IPS-18c (cell line): ENCODE measurements at regions not wholly inside any gene's neighbourhood (a gene's known extent, or its start where the extent isn't known, plus 50 kb on each side); places are given as distances from the start of the nearest gene placed in this dataset.
"Not testable (repeated sequence)": the region's sequence is repeated elsewhere in the genome, so short reads cannot be mapped to it uniquely, and the experiment has no call there.

Experiments
- H3K4me3 ChIP-seq: 2 replicates; pipeline ENCODE4 v1.7.0; 2013; ENCODE audit warnings: low read depth, mild to moderate bottlenecking, low read length, moderate library complexity; ENCODE audit not compliant: insufficient read depth
- H3K9me3 ChIP-seq: one replicate; pipeline ENCODE4 v1.6.1; 2013; ENCODE audit warnings: mild to moderate bottlenecking, low read length, moderate library complexity; ENCODE audit not compliant: control insufficient read depth, insufficient read depth

- no peak overlapping the region for H3K4me3 ChIP-seq
- H3K9me3 ChIP-seq, result peaks cover 4% of the 10 kb centered on the region
Observed at GRCh38 chr2:59857109-59857508, 696.3 kb downstream of the BCL11A start.

DNA sequence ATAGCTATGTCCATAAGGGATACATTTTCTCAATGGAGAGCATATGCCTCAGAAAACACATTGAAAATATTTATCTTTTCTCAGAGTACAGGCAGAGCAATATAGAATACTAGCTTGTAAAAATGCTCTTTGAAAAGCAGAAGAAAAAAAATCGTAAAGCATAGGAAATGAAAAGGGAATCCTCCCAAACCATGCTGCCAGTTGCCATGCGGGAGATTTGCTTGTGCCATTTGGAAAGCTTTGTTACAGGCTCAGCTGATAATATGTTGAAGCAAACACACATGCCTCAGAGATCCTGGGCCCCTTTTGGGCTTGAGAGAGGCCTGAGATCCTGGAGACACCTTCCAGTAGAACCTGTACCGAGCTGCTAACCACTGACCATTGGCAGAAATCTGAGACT lies 697.1 kb downstream of the BCL11A start:
- H3K4me3 ChIP-seq, result no peak overlapping the region
- H3K9me3 ChIP-seq, result peaks cover 4% of the 10 kb centered on the region

GRCh38 chr2:59853032-59853431 lies 700.4 kb downstream of the BCL11A start:
- no peaks in the 10 kb centered on the region for H3K9me3 ChIP-seq
- H3K4me3 ChIP-seq, result no peak overlapping the region

GRCh38 chr2:59851836-59852475 lies 701.5 kb downstream of the BCL11A start:
- Histone ChIP-seq H3K4me3 (no peak overlapping the region), H3K9me3 (no peaks in the 10 kb centered on the region)

DNA sequence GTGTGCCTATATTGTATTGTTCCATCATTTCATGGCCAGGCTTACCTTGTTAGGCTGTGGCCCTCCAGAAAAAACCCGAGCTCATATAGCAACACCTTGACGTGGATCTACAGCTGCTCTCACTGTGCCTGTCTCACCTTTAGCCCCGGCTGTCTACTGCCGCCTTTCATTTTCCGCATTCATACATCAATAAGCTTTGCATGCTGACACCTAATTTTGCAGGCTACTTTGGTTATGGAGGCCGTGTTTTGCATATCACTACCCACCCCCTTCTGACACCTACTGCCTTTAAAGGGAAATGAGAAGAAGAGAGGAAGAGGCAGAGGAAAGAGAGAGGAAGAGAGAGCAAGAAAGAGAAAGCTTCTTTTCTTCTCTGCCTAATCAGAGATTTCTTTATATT lies 702.9 kb downstream of the BCL11A start:
- H3K9me3 ChIP-seq, result no peaks in the 10 kb centered on the region
- no peak overlapping the region for H3K4me3 ChIP-seq

- Histone ChIP-seq H3K9me3 (no peaks in the 10 kb centered on the region), H3K4me3 (no peak overlapping the region)
Observed at GRCh38 chr2:59833941-59834340, 719.5 kb downstream of the BCL11A start.

GRCh38 chr2:59830601-59831000 lies 722.9 kb downstream of the BCL11A start:
- Histone ChIP-seq H3K4me3 (no peak overlapping the region), H3K9me3 (no peaks in the 10 kb centered on the region)

DNA sequence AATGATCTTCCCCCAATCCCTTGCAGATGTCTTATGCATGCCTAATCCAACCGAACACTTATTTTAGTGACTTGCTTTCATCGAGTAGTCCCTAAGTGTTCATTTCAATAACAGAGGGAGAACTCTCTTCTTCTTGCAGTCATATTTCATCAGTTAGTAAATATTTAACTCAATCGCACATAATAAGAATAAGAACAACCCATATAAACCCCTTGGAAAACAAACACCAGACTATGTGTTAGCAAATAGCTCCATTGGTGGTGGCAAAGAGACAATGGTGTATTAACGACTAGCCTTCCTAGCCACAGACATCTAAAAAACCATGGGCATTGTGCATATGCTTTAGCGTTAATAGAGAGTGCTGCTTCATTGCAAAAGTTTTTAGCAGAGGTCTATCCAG lies 725.8 kb downstream of the BCL11A start:
- H3K9me3 ChIP-seq, result no peaks in the 10 kb centered on the region
- H3K4me3 ChIP-seq, result no peak overlapping the region

GRCh38 chr2:59826177-59826576 lies 727.3 kb downstream of the BCL11A start:
- Histone ChIP-seq H3K4me3 (no peak overlapping the region), H3K9me3 (no peaks in the 10 kb centered on the region)

GRCh38 chr2:59824314-59824713 lies 729.1 kb downstream of the BCL11A start:
- Histone ChIP-seq H3K9me3 (no peaks in the 10 kb centered on the region), H3K4me3 (no peak overlapping the region)

DNA sequence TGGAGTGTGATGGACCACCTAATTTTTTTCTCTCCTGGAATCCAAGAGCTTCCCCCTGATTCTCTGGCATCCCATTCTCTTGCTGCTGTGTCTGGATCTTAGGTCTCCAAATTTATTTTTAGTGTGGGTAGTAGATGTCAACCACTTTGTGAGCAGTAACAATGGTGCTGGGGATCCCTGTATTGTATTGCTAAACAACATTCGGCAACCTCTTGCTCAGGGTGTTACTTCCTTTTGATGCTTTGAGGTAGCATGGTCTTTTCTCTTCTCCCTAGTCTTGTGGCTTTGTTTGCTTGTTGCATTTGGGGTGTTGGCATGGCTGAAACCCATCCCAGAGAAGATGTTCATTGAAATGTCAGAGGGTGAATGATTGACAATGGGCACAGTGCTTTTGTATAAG lies 737.4 kb downstream of the BCL11A start:
- no peaks in the 10 kb centered on the region for H3K9me3 ChIP-seq
- H3K4me3 ChIP-seq, result no peak overlapping the region

GRCh38 chr2:59810283-59810682 lies 743.2 kb downstream of the BCL11A start:
- not testable (repeated sequence) for H3K4me3 ChIP-seq, H3K9me3 ChIP-seq

DNA sequence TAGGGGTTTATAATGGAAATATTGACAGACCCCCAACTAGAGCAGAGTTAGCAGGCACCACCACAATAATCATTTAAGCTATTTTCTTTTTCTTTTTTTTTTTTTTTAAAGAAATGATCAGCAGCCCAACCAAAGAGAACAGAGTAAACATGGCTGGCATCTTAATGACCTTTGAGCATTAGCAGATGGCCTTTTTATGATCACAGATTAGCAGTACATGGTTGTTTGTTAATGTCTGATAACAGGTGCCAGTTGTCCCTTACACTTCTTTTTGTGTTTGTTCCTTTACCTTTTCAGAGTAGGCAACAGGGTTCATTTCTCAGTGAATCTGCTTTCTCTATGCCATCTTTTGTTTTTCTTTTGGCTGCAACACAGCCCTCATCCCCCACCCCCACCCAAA lies 747.0 kb downstream of the BCL11A start:
- Histone ChIP-seq H3K9me3 (no peaks in the 10 kb centered on the region), H3K4me3 (no peak overlapping the region)

DNA sequence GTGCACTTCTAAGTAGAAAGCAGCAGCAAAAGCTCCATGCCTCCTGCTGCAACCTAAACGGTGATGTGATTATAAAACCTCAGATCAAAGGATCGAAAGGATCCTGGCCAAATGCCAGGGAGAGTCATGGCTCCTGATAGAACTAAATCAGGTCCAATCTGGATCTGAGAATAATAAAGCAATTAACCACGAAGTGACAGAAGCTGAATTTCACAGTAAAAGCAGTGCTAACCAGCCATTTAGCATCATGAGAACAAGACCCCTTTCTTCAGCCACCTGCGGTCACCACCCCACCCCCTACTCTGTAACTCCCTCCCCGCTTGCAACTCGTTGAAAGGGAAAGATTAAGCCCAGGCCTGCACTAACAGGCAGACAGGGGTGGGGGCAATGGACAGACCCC lies 748.7 kb downstream of the BCL11A start:
- no peaks in the 10 kb centered on the region for H3K9me3 ChIP-seq
- no peak overlapping the region for H3K4me3 ChIP-seq

- Histone ChIP-seq H3K9me3 (no peaks in the 10 kb centered on the region), H3K4me3 (no peak overlapping the region)
Observed at GRCh38 chr2:59803586-59803985, 749.9 kb downstream of the BCL11A start.

DNA sequence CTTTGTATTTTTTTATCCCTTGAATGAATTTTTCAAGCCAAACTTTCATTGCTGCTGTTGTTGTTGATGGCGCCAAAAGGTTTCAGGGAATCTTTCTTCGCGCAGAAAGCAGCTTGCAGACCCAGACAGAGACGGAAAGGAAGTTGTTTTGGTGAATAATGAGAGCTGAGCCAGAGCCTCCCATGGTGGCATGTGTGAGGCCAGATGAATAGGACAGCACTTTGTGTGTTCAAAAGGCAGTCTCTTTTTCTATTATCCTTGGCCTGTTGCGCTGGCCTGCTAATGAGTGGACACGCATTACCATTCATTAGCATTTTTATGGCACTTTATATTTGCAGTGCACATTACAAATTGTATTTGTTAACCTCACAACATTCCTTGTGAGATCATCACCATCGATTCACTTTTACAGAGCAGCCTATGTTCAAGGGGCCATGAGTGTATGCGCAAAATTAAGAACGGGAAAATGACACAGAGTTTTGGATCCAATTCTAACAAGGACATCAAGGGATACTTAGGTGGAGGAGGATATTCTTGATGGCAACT lies 754.7 kb downstream of the BCL11A start:
- Histone ChIP-seq H3K4me3 (no peak overlapping the region), H3K9me3 (no peaks in the 10 kb centered on the region)

DNA sequence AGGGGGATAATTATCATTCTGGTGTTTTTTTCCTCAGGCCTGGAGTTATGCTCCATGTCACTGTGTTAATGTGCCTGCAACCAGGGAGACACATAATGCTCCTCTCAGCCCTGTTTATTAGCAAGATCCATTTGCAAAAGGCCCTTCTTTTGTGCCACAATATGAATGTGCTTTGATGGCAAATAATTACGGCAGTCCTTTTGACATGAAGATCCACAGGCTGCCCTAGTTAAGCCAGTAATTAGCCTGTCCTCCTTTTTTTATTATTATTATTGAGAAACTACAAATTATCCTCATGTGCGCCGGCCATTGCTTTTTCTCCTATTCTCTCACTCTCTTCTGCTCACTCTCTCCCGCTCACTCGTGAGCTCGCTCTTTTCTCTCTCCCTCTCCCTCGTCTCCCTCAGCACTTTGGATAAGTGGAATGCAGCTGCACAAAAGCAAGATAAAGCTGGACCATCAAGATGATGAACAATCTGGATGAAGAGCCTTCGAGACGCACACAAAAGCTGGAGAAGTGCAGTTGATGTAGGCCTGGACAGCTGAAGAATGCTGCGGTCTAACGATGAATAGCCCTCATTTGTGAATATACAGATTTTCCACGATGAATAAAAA lies 762.3 kb downstream of the BCL11A start:
- Histone ChIP-seq H3K4me3 (no peak overlapping the region), H3K9me3 (no peaks in the 10 kb centered on the region)

DNA sequence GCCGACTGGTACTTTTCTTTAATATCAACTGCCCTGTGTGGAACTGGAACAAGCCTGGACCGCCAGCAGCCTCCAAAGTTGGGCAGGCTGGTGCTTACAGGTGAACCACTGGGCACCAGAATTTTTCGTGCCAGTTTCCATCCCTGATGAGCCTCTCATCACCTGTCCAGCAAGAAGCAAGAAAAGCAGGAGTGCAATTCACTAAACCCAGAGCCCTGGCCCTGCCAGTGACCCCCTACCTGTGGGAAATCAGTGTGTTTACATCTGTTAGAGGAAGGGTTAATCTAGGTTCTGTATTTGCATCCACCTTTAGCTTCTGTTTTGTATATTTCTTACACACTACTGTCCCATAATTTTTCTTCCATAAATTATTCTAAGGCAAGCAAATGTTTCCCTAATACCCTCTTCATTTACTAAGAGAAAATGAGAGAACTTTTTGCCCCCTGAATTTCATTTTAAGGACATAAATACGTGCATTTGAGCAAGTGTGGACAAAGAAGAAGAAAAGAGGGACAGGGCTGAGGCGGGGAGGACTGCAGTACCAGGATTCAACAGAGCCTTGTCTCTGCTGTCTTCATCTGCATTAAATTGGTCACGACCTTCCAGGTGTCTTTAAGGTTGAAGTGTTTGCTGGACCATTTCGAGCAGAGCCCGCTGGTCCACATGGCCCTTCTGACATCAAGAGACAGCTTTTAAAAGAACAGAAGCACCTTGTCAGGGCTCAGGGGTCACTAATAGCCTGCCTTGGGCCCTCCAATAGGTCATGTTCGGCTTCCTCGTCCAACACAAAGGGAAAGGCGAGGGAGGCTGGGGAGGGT lies 763.1 kb downstream of the BCL11A start:
- Histone ChIP-seq H3K9me3 (no peaks in the 10 kb centered on the region), H3K4me3 (no peak overlapping the region)
